Endothelial cell (in vitro differentiated cells): ENCODE measurements at regions not wholly inside any gene's neighbourhood (a gene's known extent, or its start where the extent isn't known, plus 50 kb on each side); places are given as distances from the start of the nearest gene placed in this dataset.

Experiments used
- DNase-seq: peaks from one replicate; pipeline ENCODE4 v3.0.0; 2021; ENCODE audit warnings: low spot score
- H3K27ac Mint-ChIP-seq: one replicate; pipeline ENCODE4 v1.8.0; 2021; ENCODE audit warnings: mixed read lengths, inconsistent platforms; ENCODE audit not compliant: unreplicated experiment
- H3K27me3 Mint-ChIP-seq: one replicate; pipeline ENCODE4 v1.8.0; 2021; ENCODE audit warnings: mild to moderate bottlenecking, moderate library complexity, mixed read lengths, inconsistent platforms; ENCODE audit not compliant: unreplicated experiment
- H3K36me3 Mint-ChIP-seq: one replicate; pipeline ENCODE4 v1.8.0; 2021; ENCODE audit warnings: mild to moderate bottlenecking, low read depth, mixed read lengths, inconsistent platforms; ENCODE audit not compliant: unreplicated experiment
- H3K4me1 Mint-ChIP-seq: one replicate; pipeline ENCODE4 v1.8.0; 2021; ENCODE audit warnings: mild to moderate bottlenecking, mixed read lengths, inconsistent platforms; ENCODE audit not compliant: unreplicated experiment
- H3K4me3 Mint-ChIP-seq: one replicate; pipeline ENCODE4 v1.8.0; 2021; ENCODE audit warnings: mild to moderate bottlenecking, mixed read lengths, inconsistent platforms; ENCODE audit not compliant: unreplicated experiment
- H3K9me3 Mint-ChIP-seq: one replicate; pipeline ENCODE4 v1.8.0; 2021; ENCODE audit warnings: mixed read lengths, inconsistent platforms; ENCODE audit not compliant: unreplicated experiment
- CTCF ChIP-seq: fragments of 200-600 bp; sonication (generic); IDR thresholded peaks from one replicate; pipeline ENCODE4 v1.5.0; 2021; ENCODE audit warnings: antibody characterized with exemption; ENCODE audit not compliant: unreplicated experiment

DNA sequence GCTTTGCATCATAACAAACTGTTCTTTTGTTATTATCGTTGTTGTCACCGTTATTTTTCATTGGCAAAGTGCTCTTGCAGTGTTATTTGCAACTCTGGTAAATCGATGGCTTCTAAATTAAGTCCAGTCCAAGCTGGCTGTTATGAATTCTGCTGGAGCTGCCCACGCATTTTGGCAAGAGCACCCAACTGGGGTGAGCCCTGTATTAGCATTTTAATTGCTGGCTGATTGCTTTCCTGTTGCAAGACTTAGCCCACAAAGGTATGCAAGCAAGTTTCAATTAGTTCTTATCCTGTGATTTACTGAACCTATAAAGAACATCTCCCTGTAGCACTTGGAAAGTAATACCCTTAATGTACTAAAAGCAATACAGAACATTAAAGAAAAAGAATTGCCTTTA is 226.8 kb downstream of the ACTR3B start:
- H3K9me3 Mint-ChIP-seq: no peaks in the 10 kb centered on the region
- no peak overlapping the region for H3K4me3 Mint-ChIP-seq
- H3K27me3 Mint-ChIP-seq: no peaks in the 10 kb centered on the region
- DNase-seq: no peak
- no peak overlapping the region for H3K27ac Mint-ChIP-seq
- TF ChIP-seq CTCF: no peak
- peaks cover 19% of the 10 kb centered on the region for H3K4me1 Mint-ChIP-seq
- no peaks in the 10 kb centered on the region for H3K36me3 Mint-ChIP-seq

GRCh38 chr7:152987656-152988055 is 228.1 kb downstream of the ACTR3B start:
- H3K36me3 Mint-ChIP-seq: no peaks in the 10 kb centered on the region
- no peaks in the 10 kb centered on the region for H3K27me3 Mint-ChIP-seq

DNA sequence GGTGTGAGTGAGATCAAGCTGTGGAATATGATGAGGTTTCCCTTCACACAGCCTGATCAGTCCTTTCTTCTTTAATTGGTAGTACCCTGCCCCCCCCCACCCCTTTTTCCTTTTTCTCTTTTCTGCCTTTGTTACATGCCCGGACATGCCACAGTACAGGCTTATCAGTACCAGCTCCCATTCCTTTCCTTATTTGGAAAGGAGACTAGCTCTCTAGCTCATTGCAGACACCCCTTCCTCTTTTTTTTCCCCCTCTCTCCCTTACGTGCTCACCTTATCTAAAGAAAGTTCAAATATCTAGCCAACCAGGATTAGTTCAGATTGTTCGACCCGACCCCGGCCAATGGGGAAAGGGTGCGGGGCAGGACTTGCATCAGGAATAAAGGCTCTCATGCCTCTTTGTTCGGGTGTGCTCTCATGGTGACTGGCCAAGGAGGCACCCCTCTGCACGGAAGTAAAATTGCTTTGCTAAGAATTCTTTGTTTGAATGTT is 230.4 kb downstream of the ACTR3B start:
- no peaks in the 10 kb centered on the region for H3K9me3 Mint-ChIP-seq
- H3K4me3 Mint-ChIP-seq: peak overlapping the region; percentile 60
- DNase-seq: peak; percentile 8
- peaks cover 7% of the 10 kb centered on the region for H3K4me1 Mint-ChIP-seq
- H3K27me3 Mint-ChIP-seq: no peaks in the 10 kb centered on the region
- no peaks in the 10 kb centered on the region for H3K36me3 Mint-ChIP-seq
- no peak for TF ChIP-seq CTCF
- peak overlapping the region; percentile 98 for H3K27ac Mint-ChIP-seq

More at GRCh38 chr7:152987656-152988055, 228.1 kb downstream of the ACTR3B start:
- no peak for TF ChIP-seq CTCF
- DNase-seq: no peak
- Mint-ChIP-seq H3K4me1 (peaks cover 19% of the 10 kb centered on the region), H3K27ac (no peak overlapping the region), H3K4me3 (no peak overlapping the region), H3K9me3 (no peaks in the 10 kb centered on the region)

DNA sequence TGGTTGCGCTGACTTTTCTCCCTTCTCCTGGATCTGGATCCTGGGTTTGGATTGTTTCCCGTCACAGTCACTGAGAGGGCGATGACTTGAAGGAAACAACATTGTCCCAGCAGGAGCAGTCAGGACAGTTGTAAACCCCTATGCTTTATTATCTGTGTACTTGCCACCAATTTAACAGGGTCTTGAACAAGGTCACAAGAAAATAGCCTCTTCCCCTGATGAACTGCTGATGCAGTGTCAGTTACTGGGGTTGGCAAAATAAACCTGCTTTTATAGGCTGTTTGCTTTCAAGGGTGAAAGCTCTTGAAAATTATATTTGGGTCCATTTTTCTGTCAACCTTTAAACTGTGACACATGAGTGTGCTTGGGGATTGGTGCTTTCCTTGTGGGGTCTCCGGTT is 238.9 kb downstream of the ACTR3B start:
- no peaks in the 10 kb centered on the region for H3K27me3 Mint-ChIP-seq
- no peak for TF ChIP-seq CTCF
- H3K4me3 Mint-ChIP-seq: no peak overlapping the region
- H3K27ac Mint-ChIP-seq: no peak overlapping the region
- H3K36me3 Mint-ChIP-seq: peaks cover 14% of the 10 kb centered on the region
- H3K4me1 Mint-ChIP-seq: no peaks in the 10 kb centered on the region
- peaks cover 20% of the 10 kb centered on the region for H3K9me3 Mint-ChIP-seq
- no peak for DNase-seq

DNA sequence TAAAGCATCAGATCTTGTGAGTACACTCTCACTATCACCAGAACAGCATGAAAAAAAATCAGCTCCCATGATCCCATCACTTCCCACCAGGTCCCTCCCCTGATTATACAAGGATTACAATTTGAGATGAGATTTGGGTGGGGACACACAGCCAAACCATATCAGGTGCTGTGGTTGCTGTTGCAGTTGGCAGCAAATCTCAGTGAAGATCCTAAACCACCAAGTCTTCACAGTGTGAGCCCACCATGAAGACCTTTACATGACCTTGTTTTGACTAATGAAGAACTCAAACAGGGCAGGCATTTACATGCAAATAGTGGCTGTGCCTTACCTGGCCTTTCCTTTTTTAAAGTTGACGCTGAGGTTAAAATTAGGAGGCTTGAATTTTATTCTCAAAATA is 242.6 kb downstream of the ACTR3B start:
- TF ChIP-seq CTCF: no peak
- H3K4me1 Mint-ChIP-seq: no peaks in the 10 kb centered on the region
- no peak overlapping the region for H3K27ac Mint-ChIP-seq
- H3K36me3 Mint-ChIP-seq: peaks cover 14% of the 10 kb centered on the region
- no peak overlapping the region for H3K4me3 Mint-ChIP-seq
- peaks cover 20% of the 10 kb centered on the region for H3K9me3 Mint-ChIP-seq
- DNase-seq: no peak
- H3K27me3 Mint-ChIP-seq: peaks cover 1% of the 10 kb centered on the region
